ENCODE measurements at regions not wholly inside any gene's neighbourhood (a gene's known extent, or its start where the extent isn't known, plus 50 kb on each side); places are given as distances from the start of the nearest gene placed in this dataset.

DNA sequence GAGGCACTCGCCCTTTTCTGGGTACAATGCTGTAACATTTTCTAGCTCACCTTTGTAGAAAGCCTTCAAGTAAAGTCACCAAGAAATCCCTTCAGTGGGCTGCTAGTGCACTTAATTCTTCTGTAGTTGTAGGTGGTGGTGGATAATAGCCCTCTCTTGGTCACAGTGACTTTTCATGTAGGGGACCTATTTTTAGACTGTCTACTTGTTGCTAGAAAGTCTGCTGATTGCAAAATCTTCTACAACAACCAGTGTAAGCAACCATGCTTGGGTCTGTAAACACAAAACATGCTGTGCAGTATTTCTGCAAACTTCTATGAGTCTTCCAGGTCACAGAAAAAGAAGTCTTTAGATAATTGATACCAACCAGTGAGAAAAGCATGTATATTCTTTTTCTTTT is 55.6 kb downstream of the PBDC1 start:
- no peak for ATAC-seq

DNA sequence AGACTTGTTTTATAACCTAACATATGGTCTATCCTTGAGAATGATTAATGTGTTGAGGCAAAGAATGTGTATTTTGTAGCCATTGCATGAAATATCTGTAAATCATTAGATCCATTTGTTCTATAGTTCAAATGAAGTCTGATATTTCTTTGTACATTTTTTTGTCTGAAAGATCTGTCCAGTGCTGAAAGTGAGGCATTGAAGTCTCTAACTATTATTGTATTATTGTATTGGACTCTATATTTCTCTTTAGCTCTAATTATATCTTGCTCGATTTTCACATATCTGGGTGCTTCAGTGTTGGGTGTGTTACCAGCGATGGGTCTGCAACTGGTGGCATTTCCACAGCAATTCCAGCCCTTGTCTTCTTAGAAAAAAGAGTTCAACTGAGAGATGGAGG is 76.0 kb downstream of the PBDC1 start:
- no peak overlapping the region for H3K27ac Mint-ChIP-seq
- H3K27me3 Mint-ChIP-seq (ENCODE audit: low read depth) = peaks cover 4% of the 10 kb centered on the region
- CTCF ChIA-PET = no interaction called here
- POLR2A ChIA-PET = no interaction called here
- no peaks in the 10 kb centered on the region for H3K36me3 Mint-ChIP-seq (ENCODE audit: low read depth)
- H3K9me3 Mint-ChIP-seq (ENCODE audit: insufficient read depth) = no peaks in the 10 kb centered on the region
- no peaks in the 10 kb centered on the region for H3K4me1 Mint-ChIP-seq (ENCODE audit: low read depth)
- H3K4me3 Mint-ChIP-seq = no peak overlapping the region
- DNase-seq (no peak), ATAC-seq (no peak)

More for the DNA sequence above, 55.6 kb downstream of the PBDC1 start:
- no peaks in the 10 kb centered on the region for H3K9me3 Mint-ChIP-seq (ENCODE audit: insufficient read depth)
- no peak overlapping the region for H3K4me3 Mint-ChIP-seq
- H3K27me3 Mint-ChIP-seq (ENCODE audit: low read depth) = no peaks in the 10 kb centered on the region
- no peak overlapping the region for H3K27ac Mint-ChIP-seq
- CTCF ChIA-PET = no interaction called here
- H3K36me3 Mint-ChIP-seq (ENCODE audit: low read depth) = no peaks in the 10 kb centered on the region
- no peaks in the 10 kb centered on the region for H3K4me1 Mint-ChIP-seq (ENCODE audit: low read depth)
- DNase-seq = no peak
- POLR2A ChIA-PET = no interaction called here

GRCh38 chrX:76253432-76253831 is 80.6 kb downstream of the PBDC1 start:
- ATAC-seq (peak; percentile 67), DNase-seq (peak; percentile 56)
- peaks cover 4% of the 10 kb centered on the region for H3K27me3 Mint-ChIP-seq (ENCODE audit: low read depth)
- ChIA-PET POLR2A (no interaction called here), CTCF (interaction anchor here (0.6 to 3.0 kb wide), 6 partner anchors 8 to 962 kb away, joined by 3 to 11 read pairs (median 6); no protein-coding TSS in a partner anchor)
- no peaks in the 10 kb centered on the region for H3K9me3 Mint-ChIP-seq (ENCODE audit: insufficient read depth)
- no peak overlapping the region for H3K27ac Mint-ChIP-seq
- no peaks in the 10 kb centered on the region for H3K4me1 Mint-ChIP-seq (ENCODE audit: low read depth)
- H3K4me3 Mint-ChIP-seq = no peak overlapping the region
- H3K36me3 Mint-ChIP-seq (ENCODE audit: low read depth) = no peaks in the 10 kb centered on the region

GRCh38 chrX:76279007-76279406 is 106.1 kb downstream of the PBDC1 start:
- Mint-ChIP-seq H3K9me3 (ENCODE audit: insufficient read depth) (no peaks in the 10 kb centered on the region), H3K4me1 (ENCODE audit: low read depth) (no peaks in the 10 kb centered on the region), H3K27me3 (ENCODE audit: low read depth) (peaks cover 3% of the 10 kb centered on the region), H3K27ac (no peak overlapping the region), H3K36me3 (ENCODE audit: low read depth) (no peaks in the 10 kb centered on the region), H3K4me3 (no peak overlapping the region)
- DNase-seq = peak; percentile 53
- ChIA-PET CTCF (interaction anchor here (0.7 to 2.1 kb wide), 6 partner anchors 41 to 1738 kb away, joined by 3 to 33 read pairs (median 4); no protein-coding TSS in a partner anchor), POLR2A (no interaction called here)
- ATAC-seq = no peak

All from activated CD8-positive, alpha-beta T cell treated with anti-CD3 and anti-CD28 coated beads, Interleukin-2, amount 10 ng/mL, durations not matched to agents 7 days and 5 days (primary cell).